T47D (cell line): ENCODE measurements at regions not wholly inside any gene's neighbourhood (a gene's known extent, or its start where the extent isn't known, plus 50 kb on each side); places are given as distances from the start of the nearest gene placed in this dataset.

ENCODE experiments used
- DNase-seq, 2 experiments: peaks; one replicate each; pipeline versions ENCODE4 v3.0.0 to v3.0.0-alpha.2; 2011 to 2012; ENCODE audit warnings: low read depth in 1 of 2, low spot score in 1 of 2
- JUND ChIP-seq: IDR thresholded peaks from 2 replicates; pipeline ENCODE4 v1.6.1; 2012; ENCODE audit warnings: low read depth
- in situ Hi-C: cut with HindIII; loops from 2 replicates; pipeline ENCODE4 v1.10.0; 2016; ENCODE audit warnings: low sequenced_read_pairs, low pct_unique_long_range_greater_than_20kb

- DNase-seq, result no peak
- in situ Hi-C loops, result no loop called here
- TF ChIP-seq JUND, result no peak
Observed at GRCh38 chr10:9863559-9864121, 1154.0 kb upstream of the CELF2 start.

GRCh38 chr10:9868499-9868898 lies 1149.2 kb upstream of the CELF2 start:
- no peak for TF ChIP-seq JUND
- in situ Hi-C loops, result no loop called here
- DNase-seq, result no peak

- no peak for TF ChIP-seq JUND
- no peak for DNase-seq
Observed at GRCh38 chr10:9869205-9869604, 1148.5 kb upstream of the CELF2 start.

GRCh38 chr10:9869606-9870176 lies 1148.0 kb upstream of the CELF2 start:
- in situ Hi-C loops, result no loop called here
- no peak for DNase-seq
- no peak for TF ChIP-seq JUND

More at GRCh38 chr10:9869205-9869604, 1148.5 kb upstream of the CELF2 start:
- in situ Hi-C loops, result no loop called here

- no peak for TF ChIP-seq JUND
- in situ Hi-C loops, result no loop called here
- peak in 1 of 2 experiments; percentile 15 for DNase-seq
Observed at GRCh38 chr10:9875353-9875752, 1142.3 kb upstream of the CELF2 start.

- in situ Hi-C loops, result no loop called here
- no peak for TF ChIP-seq JUND
- DNase-seq, result peak in 1 of 2 experiments; percentile 33
Observed at GRCh38 chr10:9877978-9878377, 1139.7 kb upstream of the CELF2 start.

- no peak for DNase-seq
- TF ChIP-seq JUND, result no peak
- in situ Hi-C loops, result no loop called here
Observed at GRCh38 chr10:9878383-9878782, 1139.3 kb upstream of the CELF2 start.

GRCh38 chr10:9885761-9886160 lies 1131.9 kb upstream of the CELF2 start:
- in situ Hi-C loops, result no loop called here
- TF ChIP-seq JUND, result no peak
- no peak for DNase-seq

- in situ Hi-C loops, result no loop called here
- no peak for TF ChIP-seq JUND
Observed at GRCh38 chr10:9886772-9887171, 1130.9 kb upstream of the CELF2 start.

GRCh38 chr10:9895453-9895852 lies 1122.2 kb upstream of the CELF2 start:
- in situ Hi-C loops, result no loop called here

More at GRCh38 chr10:9886772-9887171, 1130.9 kb upstream of the CELF2 start:
- DNase-seq, result no peak

GRCh38 chr10:9895981-9896380 lies 1121.7 kb upstream of the CELF2 start:
- in situ Hi-C loops, result no loop called here
- TF ChIP-seq JUND, result no peak

More at GRCh38 chr10:9895453-9895852, 1122.2 kb upstream of the CELF2 start:
- no peak for DNase-seq
- no peak for TF ChIP-seq JUND

GRCh38 chr10:9898633-9899395 lies 1118.9 kb upstream of the CELF2 start:
- no peak for DNase-seq
- in situ Hi-C loops, result no loop called here
- TF ChIP-seq JUND, result no peak

More at GRCh38 chr10:9895981-9896380, 1121.7 kb upstream of the CELF2 start:
- DNase-seq, result no peak

GRCh38 chr10:9900751-9901150 lies 1116.9 kb upstream of the CELF2 start:
- no peak for TF ChIP-seq JUND
- in situ Hi-C loops, result no loop called here
- no peak for DNase-seq

- DNase-seq, result no peak
- no peak for TF ChIP-seq JUND
- in situ Hi-C loops, result no loop called here
Observed at GRCh38 chr10:9901971-9902370, 1115.7 kb upstream of the CELF2 start.
